HL-60 (cell line): ENCODE measurements at regions not wholly inside any gene's neighbourhood (a gene's known extent, or its start where the extent isn't known, plus 50 kb on each side); places are given as distances from the start of the nearest gene placed in this dataset.

Source experiments
- POLR2AphosphoS5 ChIP-seq: IDR thresholded peaks from 2 replicates; pipeline ENCODE4 v1.6.1; 2012; ENCODE audit warnings: low read depth
- TF ChIP-seq, protein P1 (sequence below): IDR thresholded peaks from one replicate; pipeline ENCODE4 v1.5.1; 2011; ENCODE audit warnings: low read length, control low read depth, inconsistent platforms; ENCODE audit not compliant: insufficient read depth

DNA sequence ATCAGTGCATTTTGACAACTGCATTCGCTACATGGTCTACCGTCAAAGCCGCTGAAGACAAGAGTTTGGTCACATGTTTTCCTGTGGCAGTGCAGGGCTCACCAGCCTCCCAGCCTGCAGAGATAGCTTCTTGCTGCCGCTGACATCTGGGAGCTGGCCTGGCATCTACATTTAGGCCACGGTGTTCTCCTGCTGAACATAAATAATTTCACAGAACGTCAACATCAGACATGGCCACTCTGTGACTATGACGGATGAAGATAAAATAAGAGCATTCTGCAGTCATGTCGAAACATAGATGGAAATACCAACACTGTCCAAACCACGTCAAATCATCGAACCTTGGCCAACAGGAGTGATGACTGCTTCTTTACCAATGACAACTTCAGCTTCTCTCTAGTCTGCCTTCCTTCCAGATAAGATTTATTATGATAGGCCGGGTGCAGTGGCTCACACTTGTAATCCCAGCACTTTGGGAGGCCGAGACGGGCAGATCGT lies 91.2 kb downstream of the TNFAIP2 start:
- TF ChIP-seq, protein P1, sequence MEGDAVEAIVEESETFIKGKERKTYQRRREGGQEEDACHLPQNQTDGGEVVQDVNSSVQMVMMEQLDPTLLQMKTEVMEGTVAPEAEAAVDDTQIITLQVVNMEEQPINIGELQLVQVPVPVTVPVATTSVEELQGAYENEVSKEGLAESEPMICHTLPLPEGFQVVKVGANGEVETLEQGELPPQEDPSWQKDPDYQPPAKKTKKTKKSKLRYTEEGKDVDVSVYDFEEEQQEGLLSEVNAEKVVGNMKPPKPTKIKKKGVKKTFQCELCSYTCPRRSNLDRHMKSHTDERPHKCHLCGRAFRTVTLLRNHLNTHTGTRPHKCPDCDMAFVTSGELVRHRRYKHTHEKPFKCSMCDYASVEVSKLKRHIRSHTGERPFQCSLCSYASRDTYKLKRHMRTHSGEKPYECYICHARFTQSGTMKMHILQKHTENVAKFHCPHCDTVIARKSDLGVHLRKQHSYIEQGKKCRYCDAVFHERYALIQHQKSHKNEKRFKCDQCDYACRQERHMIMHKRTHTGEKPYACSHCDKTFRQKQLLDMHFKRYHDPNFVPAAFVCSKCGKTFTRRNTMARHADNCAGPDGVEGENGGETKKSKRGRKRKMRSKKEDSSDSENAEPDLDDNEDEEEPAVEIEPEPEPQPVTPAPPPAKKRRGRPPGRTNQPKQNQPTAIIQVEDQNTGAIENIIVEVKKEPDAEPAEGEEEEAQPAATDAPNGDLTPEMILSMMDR, result no peak
- no peak for TF ChIP-seq POLR2AphosphoS5
